ENCODE measurements at regions not wholly inside any gene's neighbourhood (a gene's known extent, or its start where the extent isn't known, plus 50 kb on each side); places are given as distances from the start of the nearest gene placed in this dataset.
"Not testable (repeated sequence)": the region's sequence is repeated elsewhere in the genome, so short reads cannot be mapped to it uniquely, and the experiment has no call there.

GRCh38 chr22:34842630-34843029, 223.3 kb upstream of the ISX start:
- Histone ChIP-seq H3K4me2 (ENCODE audit: control insufficient read depth, extremely low read depth, insufficient read depth, low read depth, low read length) (no peak overlapping the region), H3K27me3 (ENCODE audit: control insufficient read depth, extremely low read depth, insufficient read depth, low read length) (no peaks in the 10 kb centered on the region), H2AFZ (ENCODE audit: control insufficient read depth, low read length) (no peak overlapping the region), H3K9ac (ENCODE audit: control insufficient read depth, extremely low read depth, insufficient read depth, low read length) (no peak overlapping the region), H4K20me1 (ENCODE audit: control insufficient read depth, extremely low read depth, insufficient read depth, low read length) (no peaks in the 10 kb centered on the region), H3K79me2 (ENCODE audit: control insufficient read depth, insufficient read depth, low read length) (no peaks in the 10 kb centered on the region), H3K9me1 (ENCODE audit: control insufficient read depth, extremely low read depth, insufficient read depth, low read length) (no peaks in the 10 kb centered on the region), H3K9me3 (ENCODE audit: control insufficient read depth, low read depth, low read length) (peaks cover 7% of the 10 kb centered on the region), H3K27ac (ENCODE audit: control insufficient read depth, insufficient read depth, low read length) (no peak overlapping the region), H3K4me1 (ENCODE audit: control insufficient read depth, extremely low read depth, insufficient read depth, low read length) (peaks cover 4% of the 10 kb centered on the region), H3K4me3 (ENCODE audit: control insufficient read depth in 2 of 3, extremely low read depth in 1 of 3, insufficient read depth in 2 of 3, low read depth in 1 of 3, low read length in 3 of 3) (no peak overlapping the region), H3K36me3 (ENCODE audit: control insufficient read depth in 2 of 2, extremely low read depth in 1 of 2, insufficient read depth in 2 of 2, low read length in 2 of 2) (no peaks in the 10 kb centered on the region)
- no peak for DNase-seq (ENCODE audit: low read depth, low spot score)
- TF ChIP-seq CTCF (optimal IDR thresholded peaks at IDR 0.05 in 1 of 3, IDR thresholded peaks at IDR 0.05 in 1 of 3, conservative IDR thresholded peaks at IDR 0.05 in 1 of 3; ENCODE audit: extremely low read depth in 1 of 3, insufficient read depth in 2 of 3, low read length in 3 of 3) (peak in 2 of 3 experiments; percentile 11 to 17), EZH2 (IDR thresholded peaks at IDR 0.05; ENCODE audit: low read length) (no peak)
- FAIRE-seq: no peak
- dilution Hi-C loops (cut with MboI; ENCODE audit: extremely low pct_ligation_motif_present, low sequenced_read_pairs): no loop called here

GRCh38 chr22:34843743-34844142, 222.2 kb upstream of the ISX start:
- H3K9me3 ChIP-seq (ENCODE audit: control insufficient read depth, low read depth, low read length); dilution Hi-C loops (cut with MboI; ENCODE audit: extremely low pct_ligation_motif_present, low sequenced_read_pairs); H3K79me2 ChIP-seq (ENCODE audit: control insufficient read depth, insufficient read depth, low read length); H4K20me1 ChIP-seq (ENCODE audit: control insufficient read depth, extremely low read depth, insufficient read depth, low read length); H3K36me3 ChIP-seq (ENCODE audit: control insufficient read depth in 2 of 2, extremely low read depth in 1 of 2, insufficient read depth in 2 of 2, low read length in 2 of 2); H3K4me3 ChIP-seq (ENCODE audit: control insufficient read depth in 2 of 3, extremely low read depth in 1 of 3, insufficient read depth in 2 of 3, low read depth in 1 of 3, low read length in 3 of 3); H2AFZ ChIP-seq (ENCODE audit: control insufficient read depth, low read length); H3K9ac ChIP-seq (ENCODE audit: control insufficient read depth, extremely low read depth, insufficient read depth, low read length); H3K4me1 ChIP-seq (ENCODE audit: control insufficient read depth, extremely low read depth, insufficient read depth, low read length); DNase-seq (ENCODE audit: low read depth, low spot score); H3K27me3 ChIP-seq (ENCODE audit: control insufficient read depth, extremely low read depth, insufficient read depth, low read length); H3K4me2 ChIP-seq (ENCODE audit: control insufficient read depth, extremely low read depth, insufficient read depth, low read depth, low read length); H3K27ac ChIP-seq (ENCODE audit: control insufficient read depth, insufficient read depth, low read length); H3K9me1 ChIP-seq (ENCODE audit: control insufficient read depth, extremely low read depth, insufficient read depth, low read length); FAIRE-seq: not testable (repeated sequence)

- peaks cover 7% of the 10 kb centered on the region for H3K9me3 ChIP-seq (ENCODE audit: control insufficient read depth, low read depth, low read length)
- H4K20me1 ChIP-seq (ENCODE audit: control insufficient read depth, extremely low read depth, insufficient read depth, low read length): no peaks in the 10 kb centered on the region
- H3K79me2 ChIP-seq (ENCODE audit: control insufficient read depth, insufficient read depth, low read length): no peaks in the 10 kb centered on the region
- TF ChIP-seq CTCF (optimal IDR thresholded peaks at IDR 0.05 in 1 of 3, IDR thresholded peaks at IDR 0.05 in 1 of 3, conservative IDR thresholded peaks at IDR 0.05 in 1 of 3; ENCODE audit: extremely low read depth in 1 of 3, insufficient read depth in 2 of 3, low read length in 3 of 3) (no peak), EZH2 (IDR thresholded peaks at IDR 0.05; ENCODE audit: low read length) (no peak)
- H3K4me2 ChIP-seq (ENCODE audit: control insufficient read depth, extremely low read depth, insufficient read depth, low read depth, low read length): no peak overlapping the region
- no peak overlapping the region for H3K27ac ChIP-seq (ENCODE audit: control insufficient read depth, insufficient read depth, low read length)
- H3K9ac ChIP-seq (ENCODE audit: control insufficient read depth, extremely low read depth, insufficient read depth, low read length): no peak overlapping the region
- FAIRE-seq: no peak
- no peak overlapping the region for H2AFZ ChIP-seq (ENCODE audit: control insufficient read depth, low read length)
- DNase-seq (ENCODE audit: low read depth, low spot score): no peak
- H3K27me3 ChIP-seq (ENCODE audit: control insufficient read depth, extremely low read depth, insufficient read depth, low read length): no peaks in the 10 kb centered on the region
- H3K4me1 ChIP-seq (ENCODE audit: control insufficient read depth, extremely low read depth, insufficient read depth, low read length): peaks cover 4% of the 10 kb centered on the region
- no peaks in the 10 kb centered on the region for H3K36me3 ChIP-seq (ENCODE audit: control insufficient read depth in 2 of 2, extremely low read depth in 1 of 2, insufficient read depth in 2 of 2, low read length in 2 of 2)
- dilution Hi-C loops (cut with MboI; ENCODE audit: extremely low pct_ligation_motif_present, low sequenced_read_pairs): no loop called here
- no peak overlapping the region for H3K4me3 ChIP-seq (ENCODE audit: control insufficient read depth in 2 of 3, extremely low read depth in 1 of 3, insufficient read depth in 2 of 3, low read depth in 1 of 3, low read length in 3 of 3)
- H3K9me1 ChIP-seq (ENCODE audit: control insufficient read depth, extremely low read depth, insufficient read depth, low read length): no peaks in the 10 kb centered on the region
Measured at GRCh38 chr22:34845391-34845790, 220.6 kb upstream of the ISX start.

All from keratinocyte (primary cell).